Fibroblast of villous mesenchyme (primary cell): ENCODE measurements at regions not wholly inside any gene's neighbourhood (a gene's known extent, or its start where the extent isn't known, plus 50 kb on each side); places are given as distances from the start of the nearest gene placed in this dataset.

ENCODE experiments used
- DNase-seq: peaks from one replicate; pipeline ENCODE4 v3.0.0-alpha.2; 2010; ENCODE audit warnings: low read depth
- H3K4me3 ChIP-seq: 2 replicates; pipeline ENCODE4 v1.5.1; 2011; ENCODE audit warnings: low read depth, mild to moderate bottlenecking, low read length
- TF ChIP-seq, protein P1 (sequence below): IDR thresholded peaks from 2 replicates; pipeline ENCODE4 v1.5.1; 2012; ENCODE audit warnings: low read depth, mild to moderate bottlenecking, low read length; ENCODE audit not compliant: insufficient read depth

DNA sequence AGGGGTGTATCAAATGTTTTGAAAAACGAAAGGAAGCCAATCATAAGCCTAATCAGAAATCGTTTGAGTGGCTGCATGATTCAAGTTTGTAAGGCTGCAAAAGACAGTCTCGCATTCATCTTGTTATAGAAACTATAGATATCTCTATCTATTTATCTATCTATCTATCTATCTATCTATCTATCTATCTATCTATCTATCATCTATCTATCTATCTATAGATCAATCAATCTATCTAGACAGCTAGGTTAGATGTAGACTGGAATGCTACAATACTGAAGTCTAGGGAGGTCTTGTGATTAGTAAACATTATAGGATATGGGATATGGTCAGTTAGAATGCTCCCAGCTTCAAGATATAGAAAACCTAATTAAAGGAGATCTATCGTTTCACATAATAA, 52.2 kb upstream of the BTG1 start:
- H3K4me3 ChIP-seq: no peak overlapping the region
- DNase-seq: no peak
- TF ChIP-seq, protein P1, sequence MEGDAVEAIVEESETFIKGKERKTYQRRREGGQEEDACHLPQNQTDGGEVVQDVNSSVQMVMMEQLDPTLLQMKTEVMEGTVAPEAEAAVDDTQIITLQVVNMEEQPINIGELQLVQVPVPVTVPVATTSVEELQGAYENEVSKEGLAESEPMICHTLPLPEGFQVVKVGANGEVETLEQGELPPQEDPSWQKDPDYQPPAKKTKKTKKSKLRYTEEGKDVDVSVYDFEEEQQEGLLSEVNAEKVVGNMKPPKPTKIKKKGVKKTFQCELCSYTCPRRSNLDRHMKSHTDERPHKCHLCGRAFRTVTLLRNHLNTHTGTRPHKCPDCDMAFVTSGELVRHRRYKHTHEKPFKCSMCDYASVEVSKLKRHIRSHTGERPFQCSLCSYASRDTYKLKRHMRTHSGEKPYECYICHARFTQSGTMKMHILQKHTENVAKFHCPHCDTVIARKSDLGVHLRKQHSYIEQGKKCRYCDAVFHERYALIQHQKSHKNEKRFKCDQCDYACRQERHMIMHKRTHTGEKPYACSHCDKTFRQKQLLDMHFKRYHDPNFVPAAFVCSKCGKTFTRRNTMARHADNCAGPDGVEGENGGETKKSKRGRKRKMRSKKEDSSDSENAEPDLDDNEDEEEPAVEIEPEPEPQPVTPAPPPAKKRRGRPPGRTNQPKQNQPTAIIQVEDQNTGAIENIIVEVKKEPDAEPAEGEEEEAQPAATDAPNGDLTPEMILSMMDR: no peak

GRCh38 chr12:92196368-92196767, 50.7 kb upstream of the BTG1 start:
- no peak for DNase-seq
- no peak overlapping the region for H3K4me3 ChIP-seq
- TF ChIP-seq, protein P1: no peak
